ENCODE measurements at regions not wholly inside any gene's neighbourhood (a gene's known extent, or its start where the extent isn't known, plus 50 kb on each side); places are given as distances from the start of the nearest gene placed in this dataset.
A peak's percentile ranks its signal among the peaks of the same experiment; 100 is the strongest.

- TF ChIP-seq, protein P1, sequence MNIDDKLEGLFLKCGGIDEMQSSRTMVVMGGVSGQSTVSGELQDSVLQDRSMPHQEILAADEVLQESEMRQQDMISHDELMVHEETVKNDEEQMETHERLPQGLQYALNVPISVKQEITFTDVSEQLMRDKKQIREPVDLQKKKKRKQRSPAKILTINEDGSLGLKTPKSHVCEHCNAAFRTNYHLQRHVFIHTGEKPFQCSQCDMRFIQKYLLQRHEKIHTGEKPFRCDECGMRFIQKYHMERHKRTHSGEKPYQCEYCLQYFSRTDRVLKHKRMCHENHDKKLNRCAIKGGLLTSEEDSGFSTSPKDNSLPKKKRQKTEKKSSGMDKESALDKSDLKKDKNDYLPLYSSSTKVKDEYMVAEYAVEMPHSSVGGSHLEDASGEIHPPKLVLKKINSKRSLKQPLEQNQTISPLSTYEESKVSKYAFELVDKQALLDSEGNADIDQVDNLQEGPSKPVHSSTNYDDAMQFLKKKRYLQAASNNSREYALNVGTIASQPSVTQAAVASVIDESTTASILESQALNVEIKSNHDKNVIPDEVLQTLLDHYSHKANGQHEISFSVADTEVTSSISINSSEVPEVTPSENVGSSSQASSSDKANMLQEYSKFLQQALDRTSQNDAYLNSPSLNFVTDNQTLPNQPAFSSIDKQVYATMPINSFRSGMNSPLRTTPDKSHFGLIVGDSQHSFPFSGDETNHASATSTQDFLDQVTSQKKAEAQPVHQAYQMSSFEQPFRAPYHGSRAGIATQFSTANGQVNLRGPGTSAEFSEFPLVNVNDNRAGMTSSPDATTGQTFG (tag by site-specific recombination; IDR thresholded peaks at IDR 0.05; ENCODE audit: borderline replicate concordance), result no peak
- no peak for TF ChIP-seq GLI4 (tag by site-specific recombination; IDR thresholded peaks at IDR 0.05)
- TF ChIP-seq ZNF202 (tag by site-specific recombination; IDR thresholded peaks at IDR 0.05; ENCODE audit: borderline replicate concordance), result no peak
- TF ChIP-seq SETDB1 (IDR thresholded peaks at IDR 0.05; ENCODE audit: insufficient read length, low read length), result no peak
- no peak for TF ChIP-seq ZNF2 (tag by site-specific recombination; IDR thresholded peaks at IDR 0.05)
- TF ChIP-seq BCL11A (tag by site-specific recombination; IDR thresholded peaks at IDR 0.05; ENCODE audit: low read depth), result no peak
- no peak for TF ChIP-seq MZF1 (tag by site-specific recombination; IDR thresholded peaks at IDR 0.05; ENCODE audit: borderline replicate concordance)
Observed at GRCh38 chr5:121581588-121581987, 270.1 kb upstream of the FTMT start (continued).

DNA sequence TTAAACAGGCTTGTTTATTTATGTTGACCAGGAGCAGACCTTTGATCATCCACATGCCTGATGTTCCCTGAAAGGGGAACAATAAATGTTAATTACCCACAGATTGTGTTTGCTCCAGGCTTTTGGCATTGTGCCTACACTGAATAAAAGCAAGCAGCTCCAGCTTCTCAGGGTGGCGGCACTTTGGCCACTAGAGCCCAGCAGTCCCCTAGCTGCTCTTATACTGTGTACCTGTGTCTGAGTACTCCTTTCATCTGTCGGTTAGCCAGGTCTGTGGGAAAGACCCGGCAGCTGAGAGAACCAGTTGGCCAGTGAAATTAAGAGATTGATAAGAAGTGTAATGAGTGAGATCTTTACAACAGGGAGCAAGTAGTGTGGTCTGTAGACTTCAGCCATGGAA lies 254.8 kb upstream of the FTMT start:
- ChIA-PET POLR2A (no interaction called here), CTCF (no interaction called here)
- H3K36me3 ChIP-seq (ENCODE audit: control insufficient read depth in 2 of 2, insufficient read depth in 1 of 2, low read length in 2 of 2), result no peaks in the 10 kb centered on the region
- H3K27ac ChIP-seq (ENCODE audit: extremely low read depth, low read depth, low read length), result no peak overlapping the region
- no peak overlapping the region for H3K4me3 ChIP-seq (ENCODE audit: low read depth, low read length)
- no peaks in the 10 kb centered on the region for H3K9me3 ChIP-seq (ENCODE audit: control insufficient read depth, insufficient read depth, low read depth, low read length)
- no peaks in the 10 kb centered on the region for H3K4me1 ChIP-seq (ENCODE audit: control insufficient read depth, insufficient read depth, low read length)
- no peak for TF ChIP-seq ZNF292 (tag by site-specific recombination; IDR thresholded peaks at IDR 0.05; ENCODE audit: borderline replicate concordance, low read depth)
- no peak for TF ChIP-seq ZNF16 (tag by site-specific recombination; IDR thresholded peaks at IDR 0.05; ENCODE audit: low read depth)
- peak; percentile 20; the same call in 1 of the 2 replicates for TF ChIP-seq TRIM28 (IDR thresholded peaks at IDR 0.05; ENCODE audit: borderline replicate concordance, low read length)
- TF ChIP-seq IKZF3 (tag by site-specific recombination; IDR thresholded peaks at IDR 0.05), result no peak
- no peak for TF ChIP-seq HOXD13 (CRISPR knock-in tag; IDR thresholded peaks at IDR 0.05; ENCODE audit: borderline replicate concordance)

- POLR2A ChIA-PET, result no interaction called here
Observed at GRCh38 chr5:121608826-121609225, 242.9 kb upstream of the FTMT start.

DNA sequence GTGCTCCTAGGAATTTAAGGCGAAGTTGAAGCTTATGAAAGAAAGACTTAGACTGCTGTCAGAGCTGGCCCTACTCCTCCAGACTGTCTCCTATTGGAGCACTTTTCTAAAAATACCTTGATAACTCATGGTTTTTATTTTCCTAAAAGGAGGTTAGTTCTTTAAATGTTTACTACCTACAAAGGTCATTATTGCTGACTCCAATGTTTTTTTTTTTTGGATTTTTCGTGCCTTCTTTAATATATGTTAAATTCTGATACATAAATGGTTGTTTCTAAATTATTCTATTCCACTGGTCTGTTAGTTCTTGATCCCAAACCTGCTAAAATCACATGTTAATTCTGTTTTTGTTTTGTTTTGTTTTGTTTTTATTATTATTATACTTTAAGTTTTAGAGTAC lies 227.6 kb upstream of the FTMT start:
- no peak for TF ChIP-seq ZNF341 (tag by site-specific recombination; IDR thresholded peaks at IDR 0.05; ENCODE audit: low read depth)
- no peak for TF ChIP-seq ZNF416 (tag by site-specific recombination; IDR thresholded peaks at IDR 0.05)
- no peak for TF ChIP-seq SALL2 (tag by site-specific recombination; IDR thresholded peaks at IDR 0.05; ENCODE audit: borderline replicate concordance)
- Histone ChIP-seq H3K9me3 (ENCODE audit: control insufficient read depth, insufficient read depth, low read depth, low read length) (no peaks in the 10 kb centered on the region), H3K36me3 (ENCODE audit: control insufficient read depth in 2 of 2, insufficient read depth in 1 of 2, low read length in 2 of 2) (no peaks in the 10 kb centered on the region), H3K4me3 (ENCODE audit: low read depth, low read length) (no peak overlapping the region), H3K4me1 (ENCODE audit: control insufficient read depth, insufficient read depth, low read length) (no peaks in the 10 kb centered on the region), H3K27ac (ENCODE audit: extremely low read depth, low read depth, low read length) (no peak overlapping the region)
- POLR2A ChIA-PET, result no interaction called here
- CTCF ChIA-PET, result no interaction called here

More at GRCh38 chr5:121608826-121609225, 242.9 kb upstream of the FTMT start:
- Histone ChIP-seq H3K27ac (ENCODE audit: extremely low read depth, low read depth, low read length) (no peak overlapping the region), H3K9me3 (ENCODE audit: control insufficient read depth, insufficient read depth, low read depth, low read length) (no peaks in the 10 kb centered on the region), H3K36me3 (ENCODE audit: control insufficient read depth in 2 of 2, insufficient read depth in 1 of 2, low read length in 2 of 2) (no peaks in the 10 kb centered on the region), H3K4me1 (ENCODE audit: control insufficient read depth, insufficient read depth, low read length) (no peaks in the 10 kb centered on the region), H3K4me3 (ENCODE audit: low read depth, low read length) (no peak overlapping the region)
- TF ChIP-seq FEZF1 (tag by site-specific recombination; IDR thresholded peaks at IDR 0.05) (no peak), SP7 (tag by site-specific recombination; IDR thresholded peaks at IDR 0.05) (no peak), KLF8 (tag by site-specific recombination; IDR thresholded peaks at IDR 0.05) (no peak), ZNF600 (tag by site-specific recombination; IDR thresholded peaks at IDR 0.05) (no peak), OSR2 (tag by site-specific recombination; IDR thresholded peaks at IDR 0.05) (no peak)
- CTCF ChIA-PET, result no interaction called here
